Fibroblast of the aortic adventitia (primary cell): ENCODE measurements at regions not wholly inside any gene's neighbourhood (a gene's known extent, or its start where the extent isn't known, plus 50 kb on each side); places are given as distances from the start of the nearest gene placed in this dataset.

Source experiments
- DNase-seq: peaks from one replicate; pipeline ENCODE4 v3.0.0-alpha.2; 2010; ENCODE audit warnings: low read depth
- H3K4me3 ChIP-seq: 2 replicates; pipeline ENCODE4 v1.5.1; 2011; ENCODE audit warnings: low read depth, mild to moderate bottlenecking, control low read depth, low read length, moderate library complexity
- CTCF ChIP-seq: IDR thresholded peaks from 2 replicates; pipeline ENCODE4 v1.5.1; 2011; ENCODE audit warnings: mild to moderate bottlenecking, low read length, control low read depth, inconsistent platforms; ENCODE audit not compliant: insufficient read depth

- no peak overlapping the region for H3K4me3 ChIP-seq
- TF ChIP-seq CTCF, result no peak
- no peak for DNase-seq
Observed at GRCh38 chr12:124115976-124116690, 143.1 kb downstream of the ZNF664 start.

GRCh38 chr12:124120739-124121138 is 147.7 kb downstream of the ZNF664 start:
- no peak overlapping the region for H3K4me3 ChIP-seq
- no peak for DNase-seq
- TF ChIP-seq CTCF, result no peak

- no peak for TF ChIP-seq CTCF
- no peak for DNase-seq
- no peak overlapping the region for H3K4me3 ChIP-seq
Observed at GRCh38 chr12:124122722-124123121, 149.7 kb downstream of the ZNF664 start.

GRCh38 chr12:124123296-124124000 is 150.4 kb downstream of the ZNF664 start:
- H3K4me3 ChIP-seq, result no peak overlapping the region
- DNase-seq, result no peak
- TF ChIP-seq CTCF, result no peak

- no peak for TF ChIP-seq CTCF
- H3K4me3 ChIP-seq, result no peak overlapping the region
- DNase-seq, result no peak
Observed at GRCh38 chr12:124125203-124125871, 152.3 kb downstream of the ZNF664 start.

- TF ChIP-seq CTCF, result no peak
- no peak overlapping the region for H3K4me3 ChIP-seq
- no peak for DNase-seq
Observed at GRCh38 chr12:124126950-124127655, 154.1 kb downstream of the ZNF664 start.
